SU-DHL-6 (cell line): ENCODE measurements at regions not wholly inside any gene's neighbourhood (a gene's known extent, or its start where the extent isn't known, plus 50 kb on each side); places are given as distances from the start of the nearest gene placed in this dataset.

ENCODE experiments used
- H2AFZ ChIP-seq: fragments of 200-600 bp; sonication (generic); 2 replicates; pipeline ENCODE4 v1.6.1; 2014; ENCODE audit warnings: low read depth, mild to moderate bottlenecking, moderate library complexity, mixed read lengths, antibody characterized with exemption, low read length; ENCODE audit not compliant: severe bottlenecking
- H3F3A ChIP-seq: fragments of 200-600 bp; shearing (Covaris generic); 2 replicates; pipeline ENCODE4 v1.6.0; 2016; ENCODE audit warnings: antibody characterized with exemption, mild to moderate bottlenecking; ENCODE audit not compliant: insufficient read depth
- H3K27ac ChIP-seq: fragments of 200-600 bp; sonication (generic); 2 replicates; pipeline ENCODE4 v1.5.1; 2016; ENCODE audit warnings: low read depth, mild to moderate bottlenecking, low read length, moderate library complexity, mixed read lengths
- H3K27me3 ChIP-seq: fragments of 200-600 bp; sonication (generic), shearing (Covaris generic); 2 replicates; pipeline ENCODE4 v1.6.0; 2014; ENCODE audit warnings: mild to moderate bottlenecking, low read length
- H3K36me3 ChIP-seq: fragments of 200-600 bp; sonication (generic); 2 replicates; pipeline ENCODE4 v1.6.1; 2014; ENCODE audit warnings: mild to moderate bottlenecking, low read length, mixed read lengths
- H3K4me2 ChIP-seq: fragments of 300-600, 200-600 bp; shearing (Covaris generic), sonication (generic); 2 replicates; pipeline ENCODE4 v1.6.0; 2014; ENCODE audit warnings: low read length, low read depth, mild to moderate bottlenecking; ENCODE audit not compliant: poor library complexity, severe bottlenecking
- H3K4me3 ChIP-seq: fragments of 200-600 bp; sonication (generic); 2 replicates; pipeline ENCODE4 v1.5.1; 2014; ENCODE audit warnings: antibody characterized with exemption, low read length, mild to moderate bottlenecking, mixed read lengths; ENCODE audit not compliant: insufficient read depth, poor library complexity, severe bottlenecking
- H3K79me2 ChIP-seq: fragments of 200-600 bp; sonication (generic); 2 replicates; pipeline ENCODE4 v1.6.1; 2014; ENCODE audit warnings: mild to moderate bottlenecking, low read length, moderate library complexity; ENCODE audit not compliant: insufficient read depth
- H3K9ac ChIP-seq: fragments of 200-600 bp; sonication (generic); 2 replicates; pipeline ENCODE4 v1.7.0; 2014; ENCODE audit warnings: mild to moderate bottlenecking, low read length
- H3K9me2 ChIP-seq: fragments of 200-600 bp; sonication (generic); replicated peaks from 2 replicates; pipeline ENCODE4 v1.6.1; 2014; ENCODE audit warnings: low read length; ENCODE audit not compliant: insufficient read depth
- H3K9me3 ChIP-seq: fragments of 200-600 bp; sonication (generic); 2 replicates; pipeline ENCODE4 v1.6.1; 2014; ENCODE audit warnings: low read length, mixed read lengths; ENCODE audit not compliant: insufficient read depth
- H4K20me1 ChIP-seq: fragments of 200-600 bp; sonication (generic); 2 replicates; pipeline ENCODE4 v1.6.1; 2014; ENCODE audit warnings: low read depth, mild to moderate bottlenecking, antibody characterized with exemption, low read length, moderate library complexity, mixed read lengths
- EZH2phosphoT487 ChIP-seq: fragments of 200-600 bp; sonication (generic), shearing (Covaris generic); conservative IDR thresholded peaks from 2 replicates; pipeline ENCODE4 v1.6.1; 2018; ENCODE audit warnings: mild to moderate bottlenecking, antibody characterized with exemption, low read length, moderate library complexity, mixed read lengths
- TF ChIP-seq, protein P1 (sequence below): fragments of 200-600 bp; sonication (generic); IDR thresholded peaks from one replicate; pipeline ENCODE4 v1.5.1; 2017; ENCODE audit warnings: antibody characterized with exemption, mild to moderate bottlenecking, low read length, moderate library complexity; ENCODE audit not compliant: insufficient read depth, poor library complexity, severe bottlenecking

DNA sequence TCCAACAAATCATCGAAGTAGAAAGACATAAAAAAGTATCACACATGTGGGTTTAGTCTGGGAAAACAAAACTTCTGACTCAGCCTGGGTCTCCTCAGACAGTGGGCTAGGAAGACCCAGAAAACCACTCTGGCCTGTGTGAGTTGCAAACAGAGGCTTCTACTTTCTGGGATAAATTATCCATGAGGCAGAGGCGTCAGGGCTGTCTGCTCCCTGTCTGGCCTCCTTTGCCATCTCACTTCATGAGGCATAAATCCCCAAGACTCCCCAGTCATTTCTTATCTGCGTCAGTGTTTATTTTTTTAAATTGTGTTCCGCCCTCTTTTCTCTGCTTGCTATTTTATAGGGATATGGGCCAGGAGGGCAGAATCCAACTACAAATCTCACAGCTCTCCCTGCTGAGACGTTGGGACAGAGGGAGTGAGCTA is 80.6 kb upstream of the TRABD2B start:
- Histone ChIP-seq H2AFZ (no peak overlapping the region), H3K4me3 (no peak overlapping the region)
- TF ChIP-seq, protein P1, sequence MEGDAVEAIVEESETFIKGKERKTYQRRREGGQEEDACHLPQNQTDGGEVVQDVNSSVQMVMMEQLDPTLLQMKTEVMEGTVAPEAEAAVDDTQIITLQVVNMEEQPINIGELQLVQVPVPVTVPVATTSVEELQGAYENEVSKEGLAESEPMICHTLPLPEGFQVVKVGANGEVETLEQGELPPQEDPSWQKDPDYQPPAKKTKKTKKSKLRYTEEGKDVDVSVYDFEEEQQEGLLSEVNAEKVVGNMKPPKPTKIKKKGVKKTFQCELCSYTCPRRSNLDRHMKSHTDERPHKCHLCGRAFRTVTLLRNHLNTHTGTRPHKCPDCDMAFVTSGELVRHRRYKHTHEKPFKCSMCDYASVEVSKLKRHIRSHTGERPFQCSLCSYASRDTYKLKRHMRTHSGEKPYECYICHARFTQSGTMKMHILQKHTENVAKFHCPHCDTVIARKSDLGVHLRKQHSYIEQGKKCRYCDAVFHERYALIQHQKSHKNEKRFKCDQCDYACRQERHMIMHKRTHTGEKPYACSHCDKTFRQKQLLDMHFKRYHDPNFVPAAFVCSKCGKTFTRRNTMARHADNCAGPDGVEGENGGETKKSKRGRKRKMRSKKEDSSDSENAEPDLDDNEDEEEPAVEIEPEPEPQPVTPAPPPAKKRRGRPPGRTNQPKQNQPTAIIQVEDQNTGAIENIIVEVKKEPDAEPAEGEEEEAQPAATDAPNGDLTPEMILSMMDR: no peak
- no peak for TF ChIP-seq EZH2phosphoT487

DNA sequence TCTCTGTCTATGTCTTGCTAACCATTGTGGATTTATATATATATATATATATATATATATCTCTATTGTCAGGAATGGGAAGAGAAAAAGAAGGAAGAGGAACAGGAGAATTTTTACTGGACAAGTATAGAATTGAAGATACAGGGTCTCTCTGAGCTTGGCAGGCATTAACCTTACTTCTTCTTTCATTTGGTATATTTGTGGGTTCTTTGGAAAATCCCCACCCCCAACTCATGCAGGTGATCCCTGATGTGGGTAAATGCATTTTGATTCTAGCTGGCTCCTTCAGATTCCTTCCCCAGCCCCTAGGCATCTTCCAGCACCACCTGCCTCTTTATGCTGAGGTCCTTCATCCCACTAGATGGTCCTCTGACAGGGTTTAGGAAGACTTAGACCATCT is 78.8 kb upstream of the TRABD2B start:
- Histone ChIP-seq H3K4me3 (no peak overlapping the region), H3K36me3 (no peaks in the 10 kb centered on the region), H4K20me1 (no peaks in the 10 kb centered on the region), H2AFZ (no peak overlapping the region), H3K4me2 (no peak overlapping the region), H3K9ac (no peak overlapping the region), H3K9me3 (no peaks in the 10 kb centered on the region), H3K9me2 (no peaks in the 10 kb centered on the region), H3K27ac (no peak overlapping the region), H3F3A (no peaks in the 10 kb centered on the region), H3K79me2 (no peaks in the 10 kb centered on the region), H3K27me3 (no peaks in the 10 kb centered on the region)
- TF ChIP-seq, protein P1: no peak
- no peak for TF ChIP-seq EZH2phosphoT487

More for the DNA sequence above, 80.6 kb upstream of the TRABD2B start:
- H3K27me3 ChIP-seq: no peaks in the 10 kb centered on the region
- H3K9me3 ChIP-seq: no peaks in the 10 kb centered on the region
- H3F3A ChIP-seq: no peaks in the 10 kb centered on the region
- H3K4me2 ChIP-seq: no peak overlapping the region
- no peak overlapping the region for H3K9ac ChIP-seq
- H3K36me3 ChIP-seq: no peaks in the 10 kb centered on the region
- no peak overlapping the region for H3K27ac ChIP-seq
- no peaks in the 10 kb centered on the region; the same call in 1 of the 2 replicates for H3K9me2 ChIP-seq
- H4K20me1 ChIP-seq: no peaks in the 10 kb centered on the region
- no peaks in the 10 kb centered on the region for H3K79me2 ChIP-seq

GRCh38 chr1:48073798-48074530 is 76.8 kb upstream of the TRABD2B start:
- Histone ChIP-seq H3K27me3 (no peaks in the 10 kb centered on the region), H3K79me2 (no peaks in the 10 kb centered on the region), H3K36me3 (no peaks in the 10 kb centered on the region), H4K20me1 (no peaks in the 10 kb centered on the region), H3K4me2 (no peak overlapping the region), H3F3A (no peaks in the 10 kb centered on the region), H3K9ac (no peak overlapping the region), H3K9me2 (no peaks in the 10 kb centered on the region), H3K27ac (no peak overlapping the region), H3K4me3 (no peak overlapping the region), H2AFZ (no peak overlapping the region), H3K9me3 (no peaks in the 10 kb centered on the region)
- no peak for TF ChIP-seq EZH2phosphoT487
- TF ChIP-seq, protein P1: no peak
